C1 segment of cervical spinal cord (tissue), 14 donors: ENCODE measurements at regions not wholly inside any gene's neighbourhood (a gene's known extent, or its start where the extent isn't known, plus 50 kb on each side); places are given as distances from the start of the nearest gene placed in this dataset.
"Not testable (repeated sequence)": the region's sequence is repeated elsewhere in the genome, so short reads cannot be mapped to it uniquely, and the experiment has no call there.

Experiments used
- DNase-seq, 14 donors: peaks; one replicate each; lab custom pipeline; 2025; lab: John Stamatoyannopoulos, UW

DNA sequence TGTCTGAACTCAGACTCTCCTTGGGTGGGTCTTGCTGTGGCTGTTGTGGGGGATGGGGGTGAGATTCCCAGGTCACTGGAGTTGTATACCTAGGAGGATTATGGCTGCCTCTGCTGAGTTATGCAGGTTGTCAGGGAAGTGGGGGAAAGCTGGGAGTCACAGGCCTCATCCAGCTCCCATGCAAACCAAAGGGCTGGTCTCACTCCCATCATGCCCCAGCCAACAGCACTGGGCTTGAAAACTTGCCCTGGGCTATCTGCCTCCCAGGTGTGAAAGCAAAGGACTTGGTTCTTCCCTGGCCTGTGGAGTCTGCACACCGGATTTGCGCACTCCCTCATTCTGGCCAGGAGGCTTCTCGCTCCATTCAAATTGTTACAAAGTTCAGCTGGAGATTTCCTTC is 97.3 kb upstream of the BNIP2 start:
- not testable (repeated sequence) for DNase-seq

DNA sequence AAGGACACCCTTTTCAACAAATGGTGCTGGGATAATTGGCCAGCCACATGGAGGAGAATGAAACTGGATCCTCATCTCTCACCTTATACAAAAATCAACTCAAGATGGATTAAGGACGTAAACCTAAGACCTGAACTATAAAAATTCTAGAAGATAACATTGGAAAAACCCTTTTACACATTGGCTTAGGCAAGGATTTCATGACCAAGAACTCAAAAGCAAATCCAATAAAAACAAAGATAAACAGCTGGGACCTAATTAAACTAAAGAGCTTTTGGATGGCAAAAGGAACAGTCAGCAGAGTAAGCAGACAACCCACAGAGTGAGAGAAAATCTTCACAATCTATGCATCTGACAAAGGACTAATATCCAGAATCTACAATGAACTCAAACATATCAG is 96.9 kb upstream of the BNIP2 start:
- DNase-seq, result not testable (repeated sequence)

DNA sequence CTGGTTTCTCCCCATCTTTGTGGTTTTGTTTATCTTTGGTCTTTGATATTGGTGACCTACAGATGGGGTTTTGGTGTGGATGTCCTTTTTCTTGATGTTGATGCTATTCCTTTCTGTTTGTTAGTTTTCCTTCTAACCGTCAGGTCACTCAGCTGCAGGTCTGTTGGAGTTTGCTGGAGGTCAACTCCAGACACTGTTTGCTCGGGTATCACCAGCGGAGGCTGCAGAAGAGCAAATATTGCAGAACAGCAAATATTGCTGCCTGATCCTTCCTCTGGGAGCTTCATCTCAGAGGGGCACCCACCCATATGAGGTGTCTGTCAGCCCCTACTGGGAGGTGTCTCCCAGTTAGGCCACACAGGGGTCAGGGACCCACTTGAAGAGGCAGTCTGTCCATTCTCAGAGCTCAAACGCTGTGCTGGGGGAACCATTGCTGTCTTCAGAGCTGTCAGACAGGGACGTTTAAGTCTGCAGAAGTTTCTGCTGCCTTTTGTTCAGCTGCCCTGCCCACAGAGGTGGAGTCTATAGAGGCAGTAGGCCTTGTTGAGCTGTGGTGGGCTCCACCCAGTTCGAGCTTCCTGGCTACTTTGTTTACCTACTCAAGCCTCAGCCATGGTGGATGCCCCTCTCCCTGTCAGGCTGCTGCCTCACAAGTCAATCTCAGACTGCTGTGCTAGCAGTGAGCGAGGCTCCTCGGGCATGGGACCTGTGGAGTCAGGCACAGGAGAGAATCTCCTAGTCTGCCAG is 94.8 kb upstream of the BNIP2 start:
- DNase-seq, result not testable (repeated sequence)

DNA sequence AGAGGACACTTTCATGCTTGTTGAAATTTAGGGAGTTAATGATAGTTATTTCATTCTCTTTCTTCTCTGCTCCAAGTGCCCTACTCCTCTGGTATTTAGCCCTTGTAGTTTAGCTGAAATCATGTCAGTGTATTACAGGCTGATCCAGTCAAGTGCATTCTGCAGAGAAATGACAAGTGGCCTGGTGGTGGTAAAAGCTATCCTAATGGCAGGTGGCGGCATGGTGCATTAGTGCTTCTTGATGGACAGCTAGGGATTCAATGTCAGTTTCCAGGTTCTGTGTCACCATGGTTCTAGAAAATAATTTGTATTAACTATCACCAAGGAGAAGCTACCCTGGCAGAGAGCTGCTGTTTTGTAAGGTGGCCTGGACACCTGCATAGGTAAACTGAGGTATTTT is 90.0 kb upstream of the BNIP2 start:
- no peak for DNase-seq

DNA sequence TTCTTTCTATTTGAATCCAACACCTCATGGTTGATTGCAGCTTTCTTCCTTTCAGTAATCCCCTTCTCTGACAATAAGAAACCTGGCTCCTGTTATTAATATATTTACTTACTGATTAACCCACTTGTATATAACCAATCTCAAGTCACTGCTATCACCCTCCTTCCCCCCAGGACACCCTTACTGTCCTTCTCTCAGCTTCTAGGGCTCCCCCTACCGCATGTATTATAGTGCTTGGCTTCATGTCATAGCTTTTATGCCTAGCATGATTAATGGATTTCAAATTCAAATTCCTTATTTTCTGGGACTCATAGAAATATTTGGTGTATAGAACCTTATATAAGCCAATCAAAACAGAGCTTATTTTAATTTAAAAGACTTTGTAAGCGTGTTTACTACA is 75.7 kb upstream of the BNIP2 start:
- DNase-seq, result no peak

DNA sequence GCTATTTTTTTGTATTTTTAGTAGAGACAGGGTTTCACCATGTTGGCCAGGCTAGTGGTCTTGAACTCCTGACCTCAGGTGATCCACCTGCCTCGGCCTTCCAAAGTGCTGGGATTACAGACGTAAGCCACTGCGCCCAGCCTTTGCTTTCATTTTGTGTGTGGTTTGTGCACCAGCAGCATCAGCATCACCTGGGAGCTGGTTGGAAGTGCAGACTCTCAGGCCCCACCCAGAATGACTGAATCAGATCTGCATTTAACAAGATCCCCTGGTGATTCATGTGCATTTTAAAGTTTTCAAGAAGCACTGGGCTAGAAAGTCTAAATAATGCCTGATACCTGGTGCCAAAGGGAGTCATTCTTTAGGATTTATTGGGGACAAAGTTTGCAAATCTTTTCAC is 73.4 kb upstream of the BNIP2 start:
- no peak for DNase-seq

DNA sequence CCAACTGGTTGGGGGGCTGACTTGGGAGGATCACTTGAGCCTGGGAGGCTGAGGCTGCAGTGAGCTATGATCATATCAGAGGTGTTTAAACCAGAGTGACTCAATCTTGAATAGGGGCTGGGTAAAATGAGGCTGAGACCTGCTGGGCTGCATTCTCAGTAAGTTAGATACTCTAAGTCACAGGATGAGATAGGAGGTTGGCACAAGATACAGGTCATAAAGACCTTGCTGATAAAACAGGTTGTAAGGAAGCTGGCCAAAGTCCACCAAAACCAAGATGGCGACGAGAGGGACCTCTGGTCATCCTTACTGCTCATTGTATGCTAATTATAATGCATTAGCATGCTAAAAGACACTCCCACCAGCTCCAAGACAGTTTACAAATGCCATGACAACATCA is 71.1 kb upstream of the BNIP2 start:
- not testable (repeated sequence) for DNase-seq

DNA sequence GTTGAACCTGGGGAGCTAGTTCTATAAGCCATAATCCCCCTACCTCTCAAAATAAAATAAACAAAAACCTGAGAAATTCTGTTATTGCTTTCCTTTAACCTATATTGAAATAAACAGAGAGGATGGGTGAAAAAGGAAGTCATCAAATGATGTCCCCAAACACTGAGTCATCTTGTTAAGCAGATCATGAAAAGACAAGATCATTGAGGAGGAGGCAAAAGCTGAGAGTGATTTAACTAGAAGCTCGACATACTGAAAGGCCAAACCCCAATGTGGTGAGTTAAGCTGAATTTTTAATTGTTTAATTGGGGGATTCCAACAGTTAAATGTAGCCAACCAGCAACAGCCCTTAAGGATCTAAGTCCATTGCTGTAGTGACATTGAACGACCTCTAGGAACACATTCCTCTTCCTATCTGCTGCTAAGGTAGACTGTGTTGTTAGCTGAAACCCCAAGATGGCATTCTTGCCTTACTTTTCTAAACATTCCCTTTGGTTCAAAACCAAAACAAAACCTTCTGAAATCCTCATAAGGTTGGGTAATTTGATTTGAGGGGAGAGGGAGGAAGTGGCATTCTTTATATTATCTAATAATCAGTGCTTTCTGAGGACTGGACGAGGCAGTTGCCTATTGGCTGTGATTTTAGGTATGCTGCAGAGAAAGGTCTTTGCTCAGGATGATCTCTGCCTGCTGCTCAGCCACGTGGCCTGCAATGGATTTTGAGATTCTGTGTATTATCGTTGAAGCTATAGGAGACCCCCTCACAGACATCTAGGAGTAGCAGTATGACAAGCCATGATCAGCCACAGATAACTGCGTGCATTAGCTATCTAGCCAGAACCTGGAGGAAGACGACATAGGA is 62.7 kb upstream of the BNIP2 start:
- no peak for DNase-seq

DNA sequence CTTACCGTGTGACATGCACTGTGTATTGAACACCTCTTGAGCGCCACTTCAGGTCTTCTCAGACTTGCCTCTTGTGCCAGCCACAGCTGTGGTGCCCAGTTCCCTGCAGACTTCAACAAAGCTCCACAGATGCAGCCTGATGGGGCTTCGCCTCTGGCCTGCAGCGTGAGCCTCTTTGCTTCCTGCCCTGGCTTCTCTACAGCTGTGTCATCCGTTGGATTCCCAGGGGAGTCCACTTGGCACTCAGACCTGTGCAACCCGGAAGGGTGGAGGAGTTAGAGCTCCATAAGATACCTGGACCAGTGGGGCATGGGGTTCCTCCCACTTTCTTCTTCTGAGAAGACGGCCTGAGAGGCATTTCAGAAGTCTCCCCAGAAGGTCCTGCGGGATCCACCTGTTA is 57.7 kb upstream of the BNIP2 start:
- no peak for DNase-seq

DNA sequence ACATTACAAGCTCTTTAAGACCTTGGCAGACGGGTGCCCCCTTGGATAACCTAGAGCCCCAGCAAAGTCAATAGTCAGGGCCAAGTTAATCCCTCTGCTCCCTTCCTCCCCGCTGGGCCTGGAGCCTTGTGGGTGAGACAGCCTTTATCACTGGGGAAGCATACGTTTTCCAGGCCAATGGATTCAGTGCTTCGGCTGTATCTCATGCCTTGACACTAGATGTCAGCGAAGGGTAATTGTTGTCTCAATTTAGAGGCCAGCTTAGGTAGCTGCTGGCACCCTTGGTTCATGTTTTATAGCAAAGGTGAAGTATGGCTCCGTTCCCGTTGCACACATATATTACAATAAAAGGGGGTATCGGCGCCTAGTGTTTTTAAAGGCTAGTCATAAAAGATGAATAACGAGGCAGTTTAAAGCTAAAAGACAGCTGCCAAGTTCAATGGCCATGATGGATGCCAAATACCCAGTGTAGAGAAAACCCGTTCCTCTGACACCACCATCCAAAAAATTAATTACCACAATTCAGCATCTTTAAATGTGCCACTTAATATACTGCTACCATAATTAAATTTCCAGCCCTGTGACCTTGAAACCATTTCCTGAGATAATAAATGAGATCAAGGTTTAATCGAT is 52.3 kb upstream of the BNIP2 start:
- DNase-seq, result no peak

DNA sequence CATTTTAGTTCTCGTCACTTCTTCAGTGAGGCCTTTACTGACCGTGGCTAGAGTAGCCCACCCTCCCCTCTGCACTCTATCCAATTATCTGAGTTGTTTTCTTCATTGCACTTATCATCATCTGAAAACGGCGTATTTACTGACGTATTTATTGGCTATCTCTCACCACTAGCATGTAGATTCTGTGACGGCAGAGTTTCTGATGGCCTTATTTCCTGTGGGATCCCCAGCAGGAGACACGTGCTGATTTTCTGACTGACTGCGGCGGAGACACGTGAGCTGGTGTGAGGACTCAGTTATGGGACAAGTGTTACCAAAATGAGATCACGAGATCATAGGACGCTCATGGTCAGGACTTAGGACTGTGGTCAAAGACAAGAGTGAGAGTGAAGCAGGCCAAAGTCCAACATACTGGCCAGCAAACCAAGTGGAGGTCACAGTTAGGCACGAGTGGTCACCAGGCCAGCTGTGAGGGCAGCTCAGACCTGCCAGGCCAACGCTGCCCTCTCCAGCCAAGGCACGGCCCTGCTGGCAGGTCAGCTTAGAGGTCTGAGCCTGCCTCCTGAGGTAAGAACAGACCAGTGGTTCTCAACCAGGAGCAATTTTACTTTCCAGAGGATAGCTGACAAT is 50.6 kb upstream of the BNIP2 start:
- DNase-seq, result no peak
